C1 segment of cervical spinal cord (tissue), 14 donors: ENCODE measurements at regions not wholly inside any gene's neighbourhood (a gene's known extent, or its start where the extent isn't known, plus 50 kb on each side); places are given as distances from the start of the nearest gene placed in this dataset.

Experiments used
- DNase-seq, 14 donors: peaks; one replicate each; lab custom pipeline; 2025; lab: John Stamatoyannopoulos, UW

DNA sequence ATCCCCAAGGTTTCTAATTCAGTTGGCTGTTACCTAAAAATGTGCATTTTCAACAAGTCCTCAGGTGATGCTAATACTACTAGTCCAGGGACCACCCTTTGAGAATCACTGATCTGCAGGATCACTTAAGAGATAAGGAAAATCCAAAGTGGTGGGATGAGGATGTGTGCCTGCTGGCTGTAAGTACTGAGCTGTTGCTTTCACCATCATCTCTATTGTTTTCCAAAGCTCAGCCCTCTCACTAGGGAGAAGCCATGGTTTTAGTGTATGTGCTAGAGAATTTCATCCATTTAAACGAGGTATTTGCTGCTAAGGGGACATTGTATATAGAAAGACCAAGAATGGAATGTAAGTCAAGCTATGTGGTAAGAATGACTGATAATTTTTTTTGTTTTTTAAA is 202.3 kb downstream of the KIF21A start:
- DNase-seq, result no peak

DNA sequence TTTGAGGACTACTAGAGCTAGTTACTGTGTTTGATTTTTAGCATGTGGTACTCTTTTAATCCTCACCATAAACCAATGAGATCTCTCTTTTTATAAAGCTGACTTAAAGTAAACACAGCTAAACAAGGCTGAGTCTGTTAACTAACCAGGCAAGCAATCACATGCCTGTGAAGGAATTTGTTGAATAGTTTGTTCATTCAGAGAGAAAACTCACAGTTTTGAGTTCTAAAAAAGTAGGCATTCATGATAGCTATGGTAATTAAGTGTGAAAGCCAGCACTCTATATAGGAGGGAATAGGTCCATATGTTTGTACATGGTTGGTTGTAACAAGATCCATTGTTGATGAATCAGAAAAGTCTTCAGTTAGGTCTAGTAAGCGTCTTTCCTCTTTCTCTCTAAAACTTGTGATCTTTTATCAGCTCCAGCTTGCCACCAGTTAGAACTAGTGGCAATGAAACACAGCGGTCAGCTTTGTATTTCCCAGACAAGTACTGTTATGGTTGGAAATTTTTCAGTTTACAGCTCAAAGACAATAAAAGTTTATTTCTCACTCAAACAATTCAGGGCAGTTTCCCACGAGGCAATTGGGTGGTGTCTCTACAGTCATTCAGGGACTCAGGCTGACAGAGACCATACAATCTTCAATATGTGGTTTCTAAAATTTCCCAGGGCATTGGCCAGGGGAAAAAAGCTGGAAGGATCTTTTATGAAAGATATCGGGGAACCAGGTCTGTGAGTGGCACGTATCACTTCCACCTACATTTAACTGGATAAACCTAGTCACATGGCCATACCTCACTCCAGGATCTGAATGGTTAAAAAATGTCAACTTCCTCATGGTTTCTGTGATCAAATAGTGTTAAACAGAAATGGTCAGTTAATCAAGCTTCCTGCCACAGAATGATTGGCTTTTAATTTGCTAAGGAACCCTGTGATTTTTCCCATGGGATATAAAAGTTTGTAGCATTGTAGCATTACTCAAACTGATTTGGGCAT is 203.1 kb downstream of the KIF21A start:
- no peak for DNase-seq

DNA sequence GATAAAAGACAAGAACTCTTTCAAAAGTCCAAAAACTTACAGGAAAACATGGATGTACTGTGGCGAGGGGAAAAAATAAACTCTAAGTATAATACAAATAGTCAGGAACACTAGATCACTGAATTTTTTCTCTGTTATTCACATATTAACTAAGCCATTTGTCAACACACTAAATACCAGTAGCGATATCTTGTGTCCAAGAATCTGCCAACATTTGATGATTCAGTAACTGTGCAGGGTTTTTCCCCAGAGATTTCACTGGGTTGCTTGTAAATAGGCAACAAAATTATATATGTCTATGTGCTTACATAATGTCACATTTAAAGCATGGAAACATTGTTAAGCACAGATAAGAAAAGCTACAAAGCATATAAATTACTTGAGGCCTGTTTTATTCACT is 205.9 kb downstream of the KIF21A start:
- DNase-seq, result no peak

DNA sequence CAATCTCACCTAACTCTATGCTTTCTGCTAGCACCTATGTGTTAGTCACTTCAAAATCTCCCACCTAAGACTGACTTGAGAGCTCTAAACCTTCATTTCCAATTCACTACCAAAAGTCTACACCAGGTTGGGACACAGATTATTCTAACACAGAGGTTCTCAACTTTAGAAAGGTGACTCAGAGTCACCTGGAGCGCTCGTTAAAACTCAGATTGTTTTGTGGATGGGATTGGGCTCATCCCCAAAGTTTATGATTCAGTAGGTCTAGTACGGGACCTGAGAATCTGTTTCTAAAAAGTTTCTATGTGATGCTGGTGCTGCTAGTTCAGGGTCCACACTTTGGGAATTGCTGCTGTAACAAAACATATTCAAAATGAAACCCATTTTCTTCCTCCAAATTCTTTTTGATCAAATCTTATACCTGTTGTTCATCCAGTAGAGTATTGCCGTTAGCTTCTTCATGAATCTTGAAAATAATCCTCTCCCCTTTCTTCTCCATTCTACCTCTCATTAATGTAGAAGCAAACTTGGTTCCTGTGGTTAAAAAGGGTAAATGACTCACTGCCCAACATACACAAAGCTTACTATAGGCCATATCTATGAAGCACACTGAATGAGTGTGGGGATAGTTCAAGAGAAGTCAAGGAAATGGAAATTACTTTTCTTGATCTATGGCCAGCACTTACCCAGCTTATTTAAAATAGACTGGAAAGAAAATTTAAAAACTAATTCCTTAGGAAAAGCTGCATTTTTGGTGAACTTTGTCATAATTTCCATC is 206.7 kb downstream of the KIF21A start:
- no peak for DNase-seq

DNA sequence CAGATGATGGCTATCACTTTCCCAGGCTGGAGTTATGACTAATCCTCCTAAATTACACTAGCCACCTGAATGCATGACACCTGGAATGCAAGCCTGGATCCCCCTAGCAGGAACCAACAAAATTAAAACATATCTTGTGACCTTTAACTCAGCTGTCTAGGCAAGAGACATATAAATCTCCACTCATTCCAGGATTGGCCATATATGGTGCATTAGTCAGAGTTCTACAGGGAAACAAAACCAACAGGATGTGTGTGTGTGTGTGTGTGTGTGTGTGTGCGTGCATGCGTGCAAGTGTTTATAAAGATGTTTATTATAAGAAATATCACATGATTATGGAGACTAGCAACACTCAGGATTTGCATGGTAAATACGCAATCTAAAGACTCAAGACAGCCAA is 212.8 kb downstream of the KIF21A start:
- no peak for DNase-seq

DNA sequence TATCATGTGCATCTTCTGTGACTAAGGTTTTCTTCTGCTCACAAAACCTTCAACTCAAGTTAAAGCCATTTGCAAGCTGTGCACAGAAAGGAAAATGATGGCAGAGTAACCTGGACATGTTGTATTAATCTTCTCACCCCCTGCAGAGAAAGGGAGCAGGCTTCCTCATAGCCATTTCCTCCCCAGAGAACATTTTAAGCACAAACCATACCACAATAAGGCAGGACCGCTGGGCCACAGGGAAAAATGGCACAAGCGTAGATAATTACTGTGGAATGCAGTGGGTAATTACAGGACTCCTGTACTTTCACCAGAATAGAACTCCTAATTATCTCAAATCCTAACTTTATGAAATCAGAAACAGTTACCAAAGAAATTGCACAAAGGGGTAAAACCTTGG is 215.7 kb downstream of the KIF21A start:
- no peak for DNase-seq

DNA sequence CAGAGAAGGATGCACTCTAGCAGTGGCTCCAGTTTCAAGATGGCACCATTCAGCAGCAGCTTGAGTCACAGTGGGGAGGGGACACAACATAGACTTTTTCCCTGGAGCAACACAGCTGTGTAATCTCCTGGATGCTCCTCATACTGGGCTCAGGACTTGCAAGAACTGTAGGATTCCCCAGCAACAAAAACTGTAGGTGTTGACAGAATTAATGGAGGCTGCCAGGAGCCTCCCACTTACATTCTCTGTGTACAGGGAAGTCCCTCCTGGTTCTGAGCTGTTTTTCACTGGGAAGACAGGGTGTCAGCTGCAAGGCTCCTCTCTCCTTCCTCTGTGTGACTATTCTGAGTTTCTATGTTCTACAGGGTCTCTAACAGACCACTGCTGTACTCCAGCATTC is 217.9 kb downstream of the KIF21A start:
- no peak for DNase-seq

DNA sequence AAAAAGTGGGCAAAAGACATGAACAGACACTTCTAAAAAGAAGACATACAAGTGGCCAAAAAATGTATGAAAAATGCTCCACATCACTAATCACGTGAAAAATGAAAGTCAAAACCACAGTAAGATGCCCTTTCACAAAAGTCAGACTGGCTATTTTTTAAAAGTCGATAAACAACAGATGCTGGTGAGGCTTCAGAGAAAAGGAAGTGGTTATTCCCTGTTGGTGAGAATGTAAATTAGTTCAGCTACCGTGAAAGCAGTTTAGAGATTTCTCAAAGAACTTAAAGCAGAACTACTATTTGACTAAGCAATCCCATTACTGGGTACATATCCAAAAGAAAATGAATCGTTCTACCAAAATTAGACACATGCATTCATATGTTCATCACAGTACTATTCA is 237.0 kb downstream of the KIF21A start:
- DNase-seq, result no peak

DNA sequence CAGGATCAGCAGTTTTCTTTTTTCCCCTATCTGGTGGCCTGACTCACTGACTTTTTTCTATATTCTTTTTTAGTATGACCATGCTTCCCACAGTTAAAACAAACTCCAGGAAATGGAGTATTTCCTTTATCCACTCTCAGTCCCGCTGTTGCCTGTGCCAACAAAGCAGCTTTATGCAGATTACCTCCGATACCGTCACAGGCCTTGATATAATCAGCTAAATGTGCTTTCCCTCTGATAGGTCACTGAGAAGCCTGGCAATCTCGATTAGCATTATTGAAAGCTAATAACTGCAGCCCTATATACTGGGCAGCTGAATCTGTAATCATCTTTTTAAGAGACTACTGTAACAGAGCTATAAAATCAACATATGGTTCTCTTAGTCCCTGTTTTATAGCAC is 243.6 kb downstream of the KIF21A start:
- DNase-seq, result no peak

DNA sequence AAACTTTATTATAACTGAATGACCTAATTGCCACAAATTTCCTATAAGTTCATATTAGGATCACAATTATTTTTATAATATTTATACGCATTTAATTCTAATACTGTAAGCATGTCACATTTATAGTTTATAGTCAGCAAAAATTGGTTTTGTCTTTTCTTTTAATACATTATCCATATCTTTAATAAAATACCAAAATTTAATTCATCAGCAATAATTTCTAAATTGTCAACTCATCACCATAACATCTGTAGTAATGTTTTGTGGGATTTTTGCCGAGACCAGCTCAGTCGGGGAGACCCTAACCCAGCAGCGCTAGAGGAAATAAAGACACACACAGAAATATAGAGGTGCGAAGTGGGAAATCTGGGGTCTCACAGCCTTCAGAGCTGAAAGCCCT is 254.2 kb downstream of the KIF21A start:
- no peak for DNase-seq

DNA sequence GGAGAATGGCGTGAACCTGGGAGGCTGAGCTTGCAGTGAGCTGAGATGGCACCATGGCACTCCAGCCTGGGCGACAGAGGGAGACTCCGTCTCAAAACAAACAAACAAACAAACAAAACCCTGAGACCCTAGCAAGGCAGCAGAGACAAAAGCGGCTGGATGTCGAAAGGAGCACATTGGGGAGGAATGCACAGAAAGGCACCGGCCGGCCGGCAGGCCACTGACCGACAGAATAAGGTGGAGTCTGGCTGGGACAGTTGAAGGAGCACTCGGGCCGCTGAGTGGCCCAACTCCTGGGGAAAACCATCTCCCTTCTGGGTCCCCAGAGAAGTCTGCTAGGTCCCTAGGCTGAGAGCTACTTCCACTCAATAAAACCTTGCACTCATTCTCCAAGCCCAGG is 256.2 kb downstream of the KIF21A start:
- no peak for DNase-seq

DNA sequence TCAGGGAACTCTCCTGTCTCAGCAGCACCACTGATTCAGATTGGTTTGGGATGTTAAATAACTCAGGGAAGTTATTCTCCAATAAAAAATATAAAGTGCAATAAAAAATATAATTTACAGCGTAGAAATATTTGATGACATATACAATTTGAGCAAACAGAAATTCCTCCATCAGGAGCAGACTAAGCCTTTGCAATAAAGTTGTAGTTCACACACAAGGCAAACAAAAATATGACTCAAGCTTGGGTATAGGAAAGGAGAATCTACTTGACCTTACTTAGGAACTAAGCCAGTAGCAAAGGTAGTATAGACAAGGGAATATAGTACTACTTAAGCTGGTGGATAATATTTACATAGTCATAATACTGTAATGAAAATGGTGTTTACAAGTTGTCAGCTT is 264.1 kb downstream of the KIF21A start:
- DNase-seq, result no peak

DNA sequence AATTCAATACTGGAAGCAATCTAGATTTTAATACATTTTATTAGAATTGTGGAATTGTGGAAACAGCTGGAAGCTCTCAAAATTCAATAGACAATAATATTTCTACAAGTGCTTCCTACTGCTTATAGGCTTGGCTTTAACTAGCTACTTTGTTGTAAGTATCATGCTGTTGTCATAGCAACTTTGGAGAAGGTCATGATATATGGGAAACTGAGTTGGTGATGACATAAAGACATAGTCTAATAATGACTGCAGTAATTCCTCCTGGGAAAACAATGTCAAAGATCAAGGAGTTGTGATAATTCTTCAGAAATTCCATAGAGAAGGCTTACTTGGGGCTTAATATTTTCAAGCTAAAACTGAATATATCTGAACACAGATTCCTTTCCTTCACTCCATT is 266.6 kb downstream of the KIF21A start:
- DNase-seq, result no peak

DNA sequence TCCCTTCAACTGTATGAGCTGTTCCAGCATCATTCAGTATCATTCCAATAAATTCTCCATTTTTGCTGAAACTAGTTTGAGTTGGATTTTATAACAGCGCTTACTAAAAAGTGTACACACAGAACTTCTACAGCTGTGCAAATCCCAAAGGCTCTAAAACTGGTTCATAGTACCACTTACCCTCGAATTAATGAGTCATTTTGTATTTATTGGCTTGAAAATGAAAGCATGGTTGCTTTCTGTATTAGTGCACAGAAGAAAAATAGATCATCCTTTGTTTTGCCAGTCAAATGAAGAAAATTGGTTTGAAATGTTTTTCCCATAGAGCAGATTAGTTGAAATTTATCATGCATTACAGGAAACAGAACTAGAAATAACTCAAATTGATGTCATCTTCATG is 268.3 kb upstream of the CPNE8 start:
- no peak for DNase-seq

DNA sequence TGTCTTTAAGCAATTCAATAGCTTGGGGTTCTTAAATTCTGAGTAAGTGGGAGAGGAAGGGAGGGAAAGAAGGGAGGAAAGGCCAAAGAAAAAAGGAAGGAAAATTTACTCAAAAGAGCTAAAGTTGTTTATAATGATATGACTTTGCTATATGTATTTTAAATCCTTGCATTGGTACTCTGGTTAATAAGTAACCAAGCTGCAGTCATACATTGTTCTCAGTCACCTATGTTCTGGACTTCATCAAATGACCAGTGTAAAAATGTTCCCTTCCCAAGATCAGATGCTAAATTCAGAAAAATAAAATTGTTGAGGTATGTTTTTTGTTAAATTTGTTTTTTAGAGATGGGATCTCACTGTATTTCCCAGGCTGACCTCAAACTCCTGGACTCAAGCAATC is 259.9 kb upstream of the CPNE8 start:
- no peak for DNase-seq

DNA sequence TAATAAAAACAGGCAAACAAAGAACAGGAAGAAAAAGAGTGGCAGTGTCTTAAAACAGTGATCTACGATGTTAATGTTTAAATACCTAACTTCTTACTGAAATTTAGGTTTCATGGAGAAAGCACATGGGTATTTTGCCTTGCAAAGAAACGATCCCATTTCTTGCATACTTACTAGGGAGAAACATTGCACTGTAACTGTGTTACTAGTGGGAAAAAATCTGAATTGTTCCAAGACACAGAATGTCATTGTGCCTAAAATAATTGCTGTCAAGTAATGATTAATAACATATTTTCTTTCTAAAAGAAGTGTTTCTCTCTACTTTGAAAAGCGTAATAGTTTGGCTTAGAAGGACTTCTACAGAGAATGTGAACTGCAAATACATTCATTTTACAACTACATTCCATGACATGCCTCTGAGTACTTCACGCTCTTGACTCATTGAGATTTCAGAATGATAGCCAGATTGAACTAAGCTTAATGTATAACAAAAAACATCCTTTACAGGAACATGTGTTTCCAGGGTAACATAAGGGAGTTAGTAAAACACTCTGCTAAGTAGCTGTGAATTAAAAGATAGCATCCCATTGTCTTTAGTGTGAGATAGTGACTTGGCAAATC is 256.2 kb upstream of the CPNE8 start:
- no peak for DNase-seq

DNA sequence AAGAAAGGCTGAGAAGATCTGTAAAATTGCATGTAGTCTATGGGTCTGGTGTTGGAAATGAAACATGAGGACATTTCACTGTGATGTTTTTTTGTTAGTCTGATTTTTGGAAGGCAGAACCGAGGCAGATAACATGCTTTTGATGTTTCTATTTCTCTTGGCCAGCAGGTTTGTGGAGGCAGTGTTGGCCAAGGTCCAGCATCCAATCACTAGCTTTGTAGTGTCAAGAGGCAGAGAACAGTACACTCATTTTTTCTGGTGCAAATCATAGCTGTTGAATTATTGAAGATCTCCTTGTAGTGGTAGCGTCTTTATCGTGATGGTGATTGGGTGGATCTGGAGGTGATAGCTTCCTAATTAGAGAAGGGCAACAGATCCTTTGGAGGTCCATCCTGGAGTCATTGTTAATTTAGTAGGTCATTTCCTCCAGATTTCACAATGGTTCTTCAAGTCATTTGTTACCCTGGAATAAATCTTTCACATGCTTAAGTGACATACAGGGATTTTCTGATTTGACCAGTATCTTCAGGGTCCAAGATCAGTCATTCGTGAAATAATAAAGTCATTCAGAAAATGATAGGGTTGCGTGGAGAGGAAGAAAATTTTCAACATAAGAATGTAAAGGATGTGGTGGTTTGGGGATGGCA is 252.4 kb upstream of the CPNE8 start:
- DNase-seq, result no peak

DNA sequence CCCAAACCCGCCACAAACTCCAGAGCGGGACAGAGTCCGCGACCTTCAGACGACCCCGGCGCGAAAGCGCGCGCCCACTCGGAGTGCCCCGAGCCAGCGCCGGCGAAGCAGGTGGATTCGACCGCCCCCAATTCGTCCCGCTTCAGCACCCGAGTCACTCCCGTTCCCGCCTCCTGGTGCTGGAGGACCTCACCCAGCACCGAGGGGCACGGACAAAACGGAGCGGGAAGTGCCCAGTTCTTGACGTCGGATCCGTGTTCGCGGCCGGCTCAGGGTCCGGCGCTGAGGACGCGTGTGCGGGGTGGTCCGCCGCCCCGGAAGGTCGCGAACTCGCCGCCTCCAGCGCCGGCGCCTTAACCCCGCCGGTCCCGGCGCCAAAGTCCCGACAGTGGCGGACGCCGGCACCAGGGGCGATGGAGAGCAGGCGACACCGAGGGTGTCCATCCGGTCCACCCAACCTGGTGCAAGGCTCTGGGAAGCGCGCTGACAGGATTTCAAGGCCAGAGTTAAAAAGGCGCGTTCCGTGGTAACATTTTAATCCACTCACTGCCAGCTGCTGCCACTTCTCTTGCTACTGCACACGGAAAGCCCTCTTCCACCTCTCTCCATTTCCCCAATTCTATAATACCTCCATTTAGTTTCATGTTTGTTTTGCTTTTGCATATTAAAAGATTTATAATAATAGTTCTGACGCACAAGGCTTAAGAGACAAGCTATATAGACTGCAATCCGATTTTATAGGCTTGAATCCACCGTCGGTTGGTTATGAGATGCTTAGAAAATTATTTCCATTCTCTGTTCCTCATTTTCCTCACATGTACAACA is 240.0 kb upstream of the CPNE8 start:
- peak in 7 of 14 donors; percentile 6 to 56 (median 17) for DNase-seq

DNA sequence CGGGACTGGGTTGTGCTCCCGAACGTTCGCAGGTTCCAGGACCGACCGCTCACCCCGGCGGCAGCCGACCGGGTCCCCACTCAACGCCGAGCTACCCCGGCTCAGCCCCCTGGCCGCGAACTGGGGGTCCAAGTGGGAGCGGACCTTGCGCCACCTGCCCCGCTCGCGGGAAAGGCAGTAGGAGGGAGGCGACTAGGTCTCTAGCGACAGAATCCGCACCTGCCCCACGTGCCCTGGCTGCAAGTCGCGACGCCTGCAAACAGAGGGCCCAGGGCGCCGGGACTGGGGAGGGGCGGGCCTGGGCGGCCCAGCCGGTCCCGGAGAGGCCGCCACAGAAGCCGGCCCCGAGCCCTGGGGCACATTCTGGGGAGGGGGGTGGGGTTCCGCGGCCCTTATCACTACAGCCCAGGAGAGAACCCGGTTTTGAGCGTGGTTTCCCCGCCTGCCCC is 239.2 kb upstream of the CPNE8 start:
- no peak for DNase-seq

DNA sequence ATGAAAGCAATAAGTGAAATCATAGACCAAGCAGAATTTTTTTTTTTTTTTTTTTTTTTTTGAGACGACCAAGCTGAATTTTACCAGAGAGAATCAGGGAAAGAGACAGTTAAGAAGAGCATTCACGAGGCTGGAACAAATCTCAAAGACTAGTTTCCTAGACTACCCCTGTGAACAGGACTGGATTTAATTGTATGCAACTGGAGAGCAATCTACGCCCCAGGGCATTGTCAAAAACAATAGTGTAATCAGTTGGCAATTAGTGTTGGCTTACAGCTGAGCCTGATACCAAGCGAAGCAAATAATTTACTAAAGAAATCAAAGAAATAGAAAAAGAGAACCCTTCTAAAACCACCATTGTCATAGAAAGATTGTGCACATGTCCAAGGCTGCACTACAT is 232.9 kb upstream of the CPNE8 start:
- DNase-seq, result no peak

DNA sequence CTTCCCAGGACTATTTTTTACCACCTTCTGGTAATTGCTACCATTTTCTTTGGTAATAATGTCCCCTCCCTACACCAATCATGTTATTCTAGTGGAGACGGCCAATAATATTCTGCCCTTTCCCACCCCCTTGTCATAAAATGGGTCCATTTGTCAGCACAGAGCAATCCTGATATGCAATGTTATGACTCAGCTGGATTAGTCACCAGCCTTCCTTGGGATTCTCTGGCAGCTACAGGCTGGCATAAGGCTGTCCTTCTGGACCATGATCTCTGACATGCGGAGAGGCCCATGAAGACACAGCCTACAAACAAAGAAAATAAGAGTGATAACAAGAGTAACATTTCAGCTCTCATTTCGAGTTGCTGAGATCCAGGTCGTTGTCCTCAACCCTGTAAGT is 222.0 kb upstream of the CPNE8 start:
- DNase-seq, result no peak
